NCI-H2196 (cell line): ENCODE measurements at regions not wholly inside any gene's neighbourhood (a gene's known extent, or its start where the extent isn't known, plus 50 kb on each side); places are given as distances from the start of the nearest gene placed in this dataset.
"Not testable (repeated sequence)": the region's sequence is repeated elsewhere in the genome, so short reads cannot be mapped to it uniquely, and the experiment has no call there.

Source experiments
- DNase-seq: peaks from one replicate; lab custom pipeline; 2025; ENCODE audit not compliant: unreplicated experiment; lab: John Stamatoyannopoulos, UW

GRCh38 chr17:31630866-31631265, 228.2 kb downstream of the COPRS start:
- not testable (repeated sequence) for DNase-seq

GRCh38 chr17:31629696-31630470, 229.2 kb downstream of the COPRS start:
- DNase-seq: no peak

- DNase-seq: no peak
Measured at GRCh38 chr17:31627960-31628359, 231.1 kb downstream of the COPRS start.

- DNase-seq: no peak
Measured at GRCh38 chr17:31623990-31624389, 232.5 kb downstream of the RAB11FIP4 start.

GRCh38 chr17:31622500-31622899, 231.0 kb downstream of the RAB11FIP4 start:
- no peak for DNase-seq

- DNase-seq: no peak
Measured at GRCh38 chr17:31621566-31621965, 230.1 kb downstream of the RAB11FIP4 start.

- DNase-seq: not testable (repeated sequence)
Measured at GRCh38 chr17:31611053-31611452, 219.6 kb downstream of the RAB11FIP4 start.

- DNase-seq: no peak
Measured at GRCh38 chr17:31609996-31610910, 218.8 kb downstream of the RAB11FIP4 start.

- DNase-seq: no peak
Measured at GRCh38 chr17:31609331-31609730, 217.9 kb downstream of the RAB11FIP4 start.

- no peak for DNase-seq
Measured at GRCh38 chr17:31608659-31609254, 217.3 kb downstream of the RAB11FIP4 start.

GRCh38 chr17:31605761-31606160, 214.3 kb downstream of the RAB11FIP4 start:
- DNase-seq: no peak

GRCh38 chr17:31604936-31605335, 213.5 kb downstream of the RAB11FIP4 start:
- DNase-seq: no peak

- DNase-seq: not testable (repeated sequence)
Measured at GRCh38 chr17:31600144-31600543, 208.7 kb downstream of the RAB11FIP4 start.

GRCh38 chr17:31598921-31599571, 207.6 kb downstream of the RAB11FIP4 start:
- DNase-seq: no peak

GRCh38 chr17:31598399-31598782, 206.9 kb downstream of the RAB11FIP4 start:
- DNase-seq: no peak

GRCh38 chr17:31597646-31598398, 206.3 kb downstream of the RAB11FIP4 start:
- no peak for DNase-seq

GRCh38 chr17:31596382-31597323, 205.2 kb downstream of the RAB11FIP4 start:
- DNase-seq: no peak

GRCh38 chr17:31595666-31596381, 204.3 kb downstream of the RAB11FIP4 start:
- no peak for DNase-seq

GRCh38 chr17:31595076-31595475, 203.6 kb downstream of the RAB11FIP4 start:
- DNase-seq: no peak
